ENCODE measurements at regions not wholly inside any gene's neighbourhood (a gene's known extent, or its start where the extent isn't known, plus 50 kb on each side); places are given as distances from the start of the nearest gene placed in this dataset.

- TF ChIP-seq EZH2 (IDR thresholded peaks at IDR 0.05) (no peak), POLR2AphosphoS5 (IDR thresholded peaks at IDR 0.05; ENCODE audit: borderline replicate concordance, low read depth, low read length) (no peak), FOXP2 (optimal IDR thresholded peaks at IDR 0.05; ENCODE audit: control extremely low read depth, extremely low read length, insufficient read depth) (no peak)
Observed at GRCh38 chr16:85215478-85216118, 103.3 kb upstream of the CIBAR2 start.
